HCT116 (cell line): ENCODE measurements at regions not wholly inside any gene's neighbourhood (a gene's known extent, or its start where the extent isn't known, plus 50 kb on each side); places are given as distances from the start of the nearest gene placed in this dataset.

Experiments
- ATAC-seq: fragments of 200-7000 bp; cut with Tn5 transposase; 2 replicates; pipeline ENCODE4 v1.9.1; 2020; ENCODE audit warnings: mild to moderate bottlenecking, moderate library complexity
- BruUV-seq: library from RNA; stranded (reverse); fragments of 400-500 nt; replicated peaks from 2 replicates; lab custom pipeline; 2021; lab: Mats Ljungman, UMichigan
- CTCF ChIA-PET: fragments of 300-600 bp; sonication (Branson Sonifier 250); formaldehyde crosslinking; loops from one replicate; lab custom pipeline; 2021; ENCODE audit warnings: antibody characterized with exemption; lab: Charles Lee
- POLR2A ChIA-PET: fragments of 300-600, 350-600 bp; sonication (Branson Sonifier 250); formaldehyde crosslinking; loops from one replicate; lab custom pipeline; 2021; ENCODE audit warnings: antibody characterized with exemption; lab: Charles Lee
- RAD21 ChIA-PET, 2 experiments: fragments of 300-600 bp; sonication (Branson Sonifier 250); formaldehyde crosslinking; loops; one replicate each; lab custom pipeline; 2023; ENCODE audit warnings: low total read pairs in 2 of 2; ENCODE audit not compliant: uncharacterized antibody in 2 of 2, unreplicated experiment in 2 of 2, low non-redundant PET in 1 of 2; lab: Charles Lee
- DNase-seq: peaks from one replicate; pipeline ENCODE4 v3.0.0-alpha.2; 2010; ENCODE audit warnings: low read depth, low spot score
- H2AFZ ChIP-seq: fragments of 200-600 bp; shearing (Covaris generic), sonication (generic); 2 replicates; pipeline ENCODE4 v1.6.1; 2017; ENCODE audit warnings: low read depth, mixed run types, mixed read lengths, antibody characterized with exemption, low read length; ENCODE audit not compliant: poor library complexity, severe bottlenecking
- H3K27ac ChIP-seq: 2 replicates; pipeline ENCODE4 v1.5.1; 2012; ENCODE audit warnings: low read depth, low read length
- H3K27me3 ChIP-seq: fragments of 200-600 bp; sonication (generic); 2 replicates; pipeline ENCODE4 v1.6.1; 2016; ENCODE audit warnings: mixed run types, low read length, mixed read lengths; ENCODE audit not compliant: insufficient read depth
- H3K36me3 ChIP-seq, 2 experiments: fragments of 200-500 bp in 1 of 2; fragments of 200-600 bp in 1 of 2; sonication (Bioruptor generic) in 1 of 2; sonication (generic) in 1 of 2; 2 replicates each; pipeline versions ENCODE4 v1.5.1 to v1.6.1; 2014 to 2016; ENCODE audit warnings: low read length in 2 of 2, inconsistent platforms in 1 of 2, mixed read lengths in 1 of 2, mixed run types in 1 of 2; ENCODE audit not compliant: insufficient read depth in 2 of 2, control insufficient read depth in 1 of 2
- H3K4me1 ChIP-seq, 2 experiments: fragments of 200-600 bp in 1 of 2; sonication (generic) in 1 of 2; 2 replicates each; pipeline versions ENCODE4 v1.5.1 to v1.6.1; 2012 to 2017; ENCODE audit warnings: low read length in 2 of 2, inconsistent platforms in 1 of 2, mild to moderate bottlenecking in 1 of 2, mixed read lengths in 1 of 2, mixed run types in 1 of 2, moderate library complexity in 1 of 2; ENCODE audit not compliant: insufficient read depth in 2 of 2, control insufficient read depth in 1 of 2
- H3K4me2 ChIP-seq: fragments of 200-600 bp; sonication (generic); 2 replicates; pipeline ENCODE4 v1.6.1; 2017; ENCODE audit warnings: mixed run types, low read length, mixed read lengths
- H3K4me3 ChIP-seq, 2 experiments: fragments of 200-600 bp in 1 of 2; sonication (generic) in 1 of 2; replicated peaks in 1 of 2; 2 replicates each; pipeline ENCODE4 v1.5.1; 2011 to 2016; ENCODE audit warnings: low read length in 2 of 2, control low read depth in 1 of 2, low read depth in 1 of 2, mild to moderate bottlenecking in 1 of 2, mixed read lengths in 1 of 2, mixed run types in 1 of 2
- H3K79me2 ChIP-seq: fragments of 200-600 bp; sonication (generic); 2 replicates; pipeline ENCODE4 v1.6.1; 2017; ENCODE audit warnings: mild to moderate bottlenecking, mixed run types, low read length, moderate library complexity, mixed read lengths; ENCODE audit not compliant: insufficient read depth
- H3K9ac ChIP-seq: fragments of 200-600 bp; sonication (generic); 2 replicates; pipeline ENCODE4 v1.6.1; 2016; ENCODE audit warnings: low read length, mixed read lengths
- H3K9me2 ChIP-seq: fragments of 200-600 bp; sonication (generic), shearing (Covaris generic); 2 replicates; pipeline ENCODE4 v1.6.1; 2017; ENCODE audit warnings: mixed run types, mild to moderate bottlenecking, moderate library complexity; ENCODE audit not compliant: insufficient read depth
- H3K9me3 ChIP-seq, 2 experiments: fragments of 200-500 bp in 1 of 2; fragments of 200-600 bp in 1 of 2; sonication (Bioruptor generic) in 1 of 2; sonication (generic) in 1 of 2; 2 replicates each; pipeline ENCODE4 v1.6.1; 2014 to 2017; ENCODE audit warnings: low read length in 2 of 2, mixed read lengths in 2 of 2, inconsistent platforms in 1 of 2, low read depth in 1 of 2, mild to moderate bottlenecking in 1 of 2, mixed run types in 1 of 2, moderate library complexity in 1 of 2; ENCODE audit not compliant: control insufficient read depth in 1 of 2, insufficient read depth in 1 of 2
- H4K20me1 ChIP-seq: fragments of 200-600 bp; sonication (generic), shearing (Covaris generic); 2 replicates; pipeline ENCODE4 v1.6.1; 2017; ENCODE audit warnings: mixed run types, mild to moderate bottlenecking, moderate library complexity; ENCODE audit not compliant: insufficient read depth
- CEBPB ChIP-seq: IDR thresholded peaks from 2 replicates; pipeline ENCODE4 v1.6.1; 2012; ENCODE audit warnings: low read depth
- ELF1 ChIP-seq: IDR thresholded peaks from 2 replicates; pipeline ENCODE4 v1.6.1; 2012; ENCODE audit warnings: low read depth, borderline replicate concordance
- EZH2phosphoT487 ChIP-seq: fragments of 200-600 bp; IDR thresholded peaks from 2 replicates; pipeline ENCODE4 v1.6.1; 2018; ENCODE audit warnings: antibody characterized with exemption, borderline replicate concordance
- FOSL1 ChIP-seq: IDR thresholded peaks from 2 replicates; pipeline ENCODE4 v1.6.1; 2012; ENCODE audit warnings: low read depth
- POLR2A ChIP-seq: IDR thresholded peaks from 2 replicates; pipeline ENCODE4 v1.7.0; 2011; ENCODE audit warnings: borderline replicate concordance; ENCODE audit not compliant: insufficient read depth, insufficient read length; ENCODE audit errors: extremely low read depth
- RAD21 ChIP-seq: IDR thresholded peaks from 2 replicates; pipeline ENCODE4 v1.6.1; 2012; ENCODE audit warnings: low read depth, mild to moderate bottlenecking
- SIN3A ChIP-seq: IDR thresholded peaks from 2 replicates; pipeline ENCODE4 v1.6.1; 2012; ENCODE audit warnings: low read depth
- TCF7L2 ChIP-seq: IDR thresholded peaks from 2 replicates; pipeline ENCODE4 v1.7.0; 2011; ENCODE audit warnings: borderline replicate concordance, inconsistent platforms; ENCODE audit not compliant: insufficient read depth, insufficient read length; ENCODE audit errors: extremely low read depth
- YY1 ChIP-seq: IDR thresholded peaks from 2 replicates; pipeline ENCODE4 v1.6.1; 2011; ENCODE audit warnings: low read length, low read depth, moderate library complexity, mild to moderate bottlenecking; ENCODE audit not compliant: insufficient replicate concordance; ENCODE audit errors: extremely low read depth
- intact Hi-C: fragments of 100-400 bp; cut with micrococcal nuclease; formaldehyde crosslinking; loops from 2 replicates; pipeline ENCODE4 v1.10.0; 2022
- TF ChIP-seq, protein P1 (sequence below): IDR thresholded peaks from 2 replicates; pipeline ENCODE4 v1.6.1; 2012; ENCODE audit warnings: low read depth
- TF ChIP-seq, protein P2 (sequence below), 3 experiments: fragments of 200-600 bp in 1 of 3; sonication (generic) in 1 of 3; IDR thresholded peaks in 2 of 3; conservative IDR thresholded peaks in 1 of 3; 2 replicates each; pipeline ENCODE4 v1.5.1; 2012 to 2017; ENCODE audit warnings: low read depth in 2 of 3, low read length in 2 of 3, antibody characterized with exemption in 1 of 3, borderline replicate concordance in 1 of 3, control low read depth in 1 of 3, mild to moderate bottlenecking in 1 of 3, mixed read lengths in 1 of 3, mixed run types in 1 of 3, moderate library complexity in 1 of 3; ENCODE audit not compliant: insufficient read depth in 1 of 3
- TF ChIP-seq, protein P3 (sequence below): IDR thresholded peaks from 2 replicates; pipeline ENCODE4 v1.6.1; 2012
- TF ChIP-seq, protein P4 (sequence below): IDR thresholded peaks from 2 replicates; pipeline ENCODE4 v1.6.1; 2012

DNA sequence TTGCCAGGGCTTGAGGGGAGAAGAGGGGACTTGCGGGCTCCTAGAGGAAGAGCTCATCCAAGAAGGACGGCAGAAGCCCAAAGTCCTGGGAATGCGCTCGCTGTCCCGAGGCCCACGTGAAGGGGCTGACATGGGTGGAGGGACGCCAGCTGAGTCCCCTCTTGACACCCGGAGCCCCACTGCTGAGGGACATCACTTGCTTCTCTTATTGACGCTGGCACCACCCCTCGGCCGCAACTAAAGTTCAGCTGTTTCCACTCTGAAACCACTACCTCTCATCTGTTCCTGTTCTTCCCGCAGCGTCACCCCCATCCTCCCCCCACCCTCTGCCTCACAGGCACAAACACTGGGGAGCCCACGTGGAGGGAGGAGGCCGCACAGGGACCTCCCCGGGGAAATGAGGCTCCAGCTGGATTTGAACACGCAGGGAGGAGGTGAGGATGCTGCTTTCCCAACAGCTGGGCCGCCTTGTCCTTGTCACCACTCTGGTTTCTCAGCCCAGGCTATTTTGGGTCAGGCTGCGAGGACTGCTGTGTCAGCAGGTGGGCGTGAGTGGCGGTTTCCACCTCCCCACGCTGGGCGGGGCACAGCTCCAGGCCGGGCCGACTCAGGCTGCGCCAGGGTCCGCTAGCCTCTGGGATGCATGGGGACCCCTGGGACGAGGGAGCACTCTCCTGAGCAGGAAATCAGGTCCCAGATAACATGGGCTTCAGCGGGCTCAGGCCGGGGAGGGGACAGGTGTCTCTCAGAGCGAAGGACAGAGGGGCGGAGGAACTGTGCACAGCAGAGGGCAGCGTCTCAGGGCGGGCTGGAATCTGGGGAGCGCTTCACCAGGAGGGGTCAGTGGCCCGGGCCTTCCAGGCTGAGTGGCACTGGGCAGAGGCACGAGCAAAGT, 156.3 kb downstream of the ZNF248 start:
- Histone ChIP-seq H3K4me2 (no peak overlapping the region), H3K27me3 (no peaks in the 10 kb centered on the region), H4K20me1 (no peaks in the 10 kb centered on the region), H3K9me3 (no peaks in the 10 kb centered on the region; a peak in 1 of 4 replicates), H3K27ac (no peak overlapping the region), H3K4me1 (no peaks in the 10 kb centered on the region), H2AFZ (no peak overlapping the region), H3K9me2 (no peaks in the 10 kb centered on the region), H3K79me2 (no peaks in the 10 kb centered on the region), H3K9ac (no peak overlapping the region)
- ATAC-seq: no peak
- BruUV-seq: no TSS peak
- intact Hi-C loops: no loop called here
- RAD21 ChIA-PET: no interaction called here
- POLR2A ChIA-PET: no interaction called here
- CTCF ChIA-PET: no interaction called here
- no peak for DNase-seq
- TF ChIP-seq TCF7L2 (no peak), FOSL1 (no peak), YY1 (no peak), CEBPB (no peak), EZH2phosphoT487 (no peak), ELF1 (no peak), SIN3A (no peak), POLR2A (no peak), RAD21 (no peak)
- TF ChIP-seq, protein P1, sequence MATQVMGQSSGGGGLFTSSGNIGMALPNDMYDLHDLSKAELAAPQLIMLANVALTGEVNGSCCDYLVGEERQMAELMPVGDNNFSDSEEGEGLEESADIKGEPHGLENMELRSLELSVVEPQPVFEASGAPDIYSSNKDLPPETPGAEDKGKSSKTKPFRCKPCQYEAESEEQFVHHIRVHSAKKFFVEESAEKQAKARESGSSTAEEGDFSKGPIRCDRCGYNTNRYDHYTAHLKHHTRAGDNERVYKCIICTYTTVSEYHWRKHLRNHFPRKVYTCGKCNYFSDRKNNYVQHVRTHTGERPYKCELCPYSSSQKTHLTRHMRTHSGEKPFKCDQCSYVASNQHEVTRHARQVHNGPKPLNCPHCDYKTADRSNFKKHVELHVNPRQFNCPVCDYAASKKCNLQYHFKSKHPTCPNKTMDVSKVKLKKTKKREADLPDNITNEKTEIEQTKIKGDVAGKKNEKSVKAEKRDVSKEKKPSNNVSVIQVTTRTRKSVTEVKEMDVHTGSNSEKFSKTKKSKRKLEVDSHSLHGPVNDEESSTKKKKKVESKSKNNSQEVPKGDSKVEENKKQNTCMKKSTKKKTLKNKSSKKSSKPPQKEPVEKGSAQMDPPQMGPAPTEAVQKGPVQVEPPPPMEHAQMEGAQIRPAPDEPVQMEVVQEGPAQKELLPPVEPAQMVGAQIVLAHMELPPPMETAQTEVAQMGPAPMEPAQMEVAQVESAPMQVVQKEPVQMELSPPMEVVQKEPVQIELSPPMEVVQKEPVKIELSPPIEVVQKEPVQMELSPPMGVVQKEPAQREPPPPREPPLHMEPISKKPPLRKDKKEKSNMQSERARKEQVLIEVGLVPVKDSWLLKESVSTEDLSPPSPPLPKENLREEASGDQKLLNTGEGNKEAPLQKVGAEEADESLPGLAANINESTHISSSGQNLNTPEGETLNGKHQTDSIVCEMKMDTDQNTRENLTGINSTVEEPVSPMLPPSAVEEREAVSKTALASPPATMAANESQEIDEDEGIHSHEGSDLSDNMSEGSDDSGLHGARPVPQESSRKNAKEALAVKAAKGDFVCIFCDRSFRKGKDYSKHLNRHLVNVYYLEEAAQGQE: no peak
- TF ChIP-seq, protein P2, sequence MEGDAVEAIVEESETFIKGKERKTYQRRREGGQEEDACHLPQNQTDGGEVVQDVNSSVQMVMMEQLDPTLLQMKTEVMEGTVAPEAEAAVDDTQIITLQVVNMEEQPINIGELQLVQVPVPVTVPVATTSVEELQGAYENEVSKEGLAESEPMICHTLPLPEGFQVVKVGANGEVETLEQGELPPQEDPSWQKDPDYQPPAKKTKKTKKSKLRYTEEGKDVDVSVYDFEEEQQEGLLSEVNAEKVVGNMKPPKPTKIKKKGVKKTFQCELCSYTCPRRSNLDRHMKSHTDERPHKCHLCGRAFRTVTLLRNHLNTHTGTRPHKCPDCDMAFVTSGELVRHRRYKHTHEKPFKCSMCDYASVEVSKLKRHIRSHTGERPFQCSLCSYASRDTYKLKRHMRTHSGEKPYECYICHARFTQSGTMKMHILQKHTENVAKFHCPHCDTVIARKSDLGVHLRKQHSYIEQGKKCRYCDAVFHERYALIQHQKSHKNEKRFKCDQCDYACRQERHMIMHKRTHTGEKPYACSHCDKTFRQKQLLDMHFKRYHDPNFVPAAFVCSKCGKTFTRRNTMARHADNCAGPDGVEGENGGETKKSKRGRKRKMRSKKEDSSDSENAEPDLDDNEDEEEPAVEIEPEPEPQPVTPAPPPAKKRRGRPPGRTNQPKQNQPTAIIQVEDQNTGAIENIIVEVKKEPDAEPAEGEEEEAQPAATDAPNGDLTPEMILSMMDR (IDR thresholded peaks at IDR 0.05 in 2 of 3, conservative IDR thresholded peaks at IDR 0.05 in 1 of 3; ENCODE audit: borderline replicate concordance in 1 of 3, insufficient read depth in 1 of 3, low read depth in 2 of 3, low read length in 2 of 3): no peak
- TF ChIP-seq, protein P3, sequence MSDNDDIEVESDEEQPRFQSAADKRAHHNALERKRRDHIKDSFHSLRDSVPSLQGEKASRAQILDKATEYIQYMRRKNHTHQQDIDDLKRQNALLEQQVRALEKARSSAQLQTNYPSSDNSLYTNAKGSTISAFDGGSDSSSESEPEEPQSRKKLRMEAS: no peak
- TF ChIP-seq, protein P4, sequence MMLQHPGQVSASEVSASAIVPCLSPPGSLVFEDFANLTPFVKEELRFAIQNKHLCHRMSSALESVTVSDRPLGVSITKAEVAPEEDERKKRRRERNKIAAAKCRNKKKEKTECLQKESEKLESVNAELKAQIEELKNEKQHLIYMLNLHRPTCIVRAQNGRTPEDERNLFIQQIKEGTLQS: no peak
- TF ChIP-seq, all 23 proteins: peak for 0
- no peak overlapping the region for H3K4me3 ChIP-seq
- no peaks in the 10 kb centered on the region for H3K36me3 ChIP-seq
